ENCODE measurements at regions not wholly inside any gene's neighbourhood (a gene's known extent, or its start where the extent isn't known, plus 50 kb on each side); places are given as distances from the start of the nearest gene placed in this dataset.

DNA sequence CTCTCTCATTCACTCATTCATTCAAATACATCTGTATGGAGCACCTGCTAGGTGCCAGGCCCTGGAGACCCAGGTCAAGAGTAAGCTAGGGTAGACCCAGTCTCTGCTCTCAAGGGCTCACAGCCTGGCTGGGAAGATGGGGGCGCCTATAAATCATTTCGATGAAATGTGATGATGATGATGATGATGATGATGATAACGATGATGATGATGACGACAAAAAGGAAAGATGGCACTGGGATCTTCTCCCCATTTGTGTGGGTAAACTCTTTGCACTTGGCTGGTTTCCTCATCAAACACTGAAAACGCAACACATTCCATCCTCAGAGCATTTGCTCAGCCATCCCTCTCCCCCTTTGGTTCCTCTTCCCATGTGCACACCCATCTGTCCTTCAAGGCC, 188.0 kb upstream of the CDYL start:
- TF ChIP-seq, protein P1, sequence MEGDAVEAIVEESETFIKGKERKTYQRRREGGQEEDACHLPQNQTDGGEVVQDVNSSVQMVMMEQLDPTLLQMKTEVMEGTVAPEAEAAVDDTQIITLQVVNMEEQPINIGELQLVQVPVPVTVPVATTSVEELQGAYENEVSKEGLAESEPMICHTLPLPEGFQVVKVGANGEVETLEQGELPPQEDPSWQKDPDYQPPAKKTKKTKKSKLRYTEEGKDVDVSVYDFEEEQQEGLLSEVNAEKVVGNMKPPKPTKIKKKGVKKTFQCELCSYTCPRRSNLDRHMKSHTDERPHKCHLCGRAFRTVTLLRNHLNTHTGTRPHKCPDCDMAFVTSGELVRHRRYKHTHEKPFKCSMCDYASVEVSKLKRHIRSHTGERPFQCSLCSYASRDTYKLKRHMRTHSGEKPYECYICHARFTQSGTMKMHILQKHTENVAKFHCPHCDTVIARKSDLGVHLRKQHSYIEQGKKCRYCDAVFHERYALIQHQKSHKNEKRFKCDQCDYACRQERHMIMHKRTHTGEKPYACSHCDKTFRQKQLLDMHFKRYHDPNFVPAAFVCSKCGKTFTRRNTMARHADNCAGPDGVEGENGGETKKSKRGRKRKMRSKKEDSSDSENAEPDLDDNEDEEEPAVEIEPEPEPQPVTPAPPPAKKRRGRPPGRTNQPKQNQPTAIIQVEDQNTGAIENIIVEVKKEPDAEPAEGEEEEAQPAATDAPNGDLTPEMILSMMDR (IDR thresholded peaks at IDR 0.05; ENCODE audit: borderline replicate concordance, insufficient read depth, low read depth, low read length) = no peak
- H3K4me3 ChIP-seq (ENCODE audit: low read depth, low read length) = no peak overlapping the region

DNA sequence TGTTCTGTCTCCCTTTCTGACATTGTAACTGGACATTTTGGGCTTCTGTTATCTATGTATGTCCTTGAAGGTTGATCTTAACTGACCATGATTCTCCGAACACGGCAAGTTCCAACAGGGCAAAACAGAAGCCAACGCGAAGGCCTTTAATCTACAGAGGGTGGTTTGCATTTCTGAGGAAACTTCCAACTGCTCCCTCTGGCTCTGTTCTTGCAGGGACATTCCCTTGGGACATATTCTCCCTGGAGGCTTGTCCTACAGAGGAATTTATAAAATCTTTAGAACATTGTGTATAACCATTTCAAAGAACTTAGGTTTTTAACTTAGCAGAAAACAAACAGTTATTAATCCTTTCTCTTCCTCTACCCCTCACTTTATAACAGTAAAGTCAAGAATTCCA, 189.0 kb upstream of the CDYL start:
- H3K4me3 ChIP-seq (ENCODE audit: low read depth, low read length) = no peak overlapping the region
- TF ChIP-seq, protein P1 (IDR thresholded peaks at IDR 0.05; ENCODE audit: borderline replicate concordance, insufficient read depth, low read depth, low read length) = no peak

DNA sequence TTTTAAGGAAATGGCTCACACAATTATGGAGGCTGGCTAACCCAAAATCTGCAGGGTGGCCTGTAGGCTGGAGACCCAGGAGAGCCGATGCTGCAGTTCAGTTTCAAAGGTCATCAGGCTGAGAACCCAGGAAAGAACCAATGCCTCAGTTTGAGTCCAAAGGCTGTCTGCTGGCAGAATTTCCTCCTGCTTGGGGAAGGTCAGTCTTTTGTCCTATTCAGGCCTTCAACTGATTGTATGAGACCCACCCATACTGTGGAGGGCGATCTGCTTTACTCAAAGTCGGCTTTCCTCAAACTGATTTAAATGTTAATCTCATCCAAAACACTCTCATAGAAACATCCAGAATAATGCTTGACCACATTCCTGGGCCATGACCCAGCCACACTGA, 189.7 kb upstream of the CDYL start:
- H3K4me3 ChIP-seq (ENCODE audit: low read depth, low read length) = no peak overlapping the region
- TF ChIP-seq, protein P1 (IDR thresholded peaks at IDR 0.05; ENCODE audit: borderline replicate concordance, insufficient read depth, low read depth, low read length) = no peak

DNA sequence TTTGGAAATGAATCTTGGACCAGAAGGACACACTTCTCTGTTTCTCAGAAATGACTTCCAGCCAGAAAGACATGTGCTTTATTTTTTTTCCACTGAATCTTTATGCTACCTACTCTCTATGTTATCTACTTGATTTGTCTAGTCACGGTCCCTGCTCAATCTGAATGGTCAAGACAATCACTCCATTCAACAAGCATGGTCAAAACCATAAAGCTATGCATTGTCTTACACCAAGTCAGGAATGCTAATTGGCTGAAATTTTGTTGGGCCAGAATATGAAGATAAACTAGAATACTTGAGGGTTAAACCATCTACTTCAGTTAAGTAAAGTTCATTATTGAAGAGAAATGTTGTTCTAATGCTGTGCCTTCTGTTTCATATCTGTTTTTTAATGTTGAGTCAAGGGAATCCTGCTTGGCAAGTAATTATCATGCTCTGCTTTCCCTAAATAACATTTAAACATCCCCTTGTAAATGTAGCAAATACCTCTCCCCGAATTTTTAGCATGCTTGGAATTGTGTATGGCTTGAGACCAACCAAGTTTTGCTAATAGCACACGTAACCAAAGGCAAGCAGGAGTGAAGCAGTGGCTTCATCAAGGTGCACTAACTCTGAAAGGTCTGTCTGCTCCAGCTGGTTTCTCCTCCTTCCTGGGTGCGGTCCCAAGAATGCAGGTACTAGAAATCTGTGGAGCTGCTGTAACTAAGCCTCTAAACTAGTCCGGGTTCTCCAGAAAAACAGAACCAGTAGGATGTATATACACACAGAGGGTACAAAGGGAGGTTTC, 190.3 kb upstream of the CDYL start:
- TF ChIP-seq, protein P1 (IDR thresholded peaks at IDR 0.05; ENCODE audit: borderline replicate concordance, insufficient read depth, low read depth, low read length) = no peak

DNA sequence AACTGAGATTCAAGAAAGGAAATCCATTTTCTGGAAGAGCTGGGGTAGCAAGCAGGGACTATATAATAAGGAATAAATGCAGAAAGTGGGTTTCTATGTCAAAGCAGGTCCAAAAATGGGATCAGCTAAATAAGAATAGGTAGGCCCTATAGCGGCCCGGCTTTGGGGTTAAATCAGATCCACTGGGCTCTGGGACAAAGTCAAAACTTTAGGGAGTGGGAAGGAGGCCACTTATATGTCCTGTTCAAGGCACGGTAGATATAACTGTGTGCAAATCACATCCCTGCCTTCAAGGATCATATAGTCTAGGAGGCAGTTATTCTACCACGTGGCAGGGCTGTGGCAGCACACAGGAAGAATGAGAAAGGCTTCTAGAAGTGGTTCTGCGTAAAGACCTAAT, 191.4 kb upstream of the CDYL start:
- TF ChIP-seq, protein P1 (IDR thresholded peaks at IDR 0.05; ENCODE audit: borderline replicate concordance, insufficient read depth, low read depth, low read length) = no peak
- H3K4me3 ChIP-seq (ENCODE audit: low read depth, low read length) = no peak overlapping the region

More for the DNA sequence above, 190.3 kb upstream of the CDYL start:
- H3K4me3 ChIP-seq (ENCODE audit: low read depth, low read length) = no peak overlapping the region

- no peak overlapping the region for H3K4me3 ChIP-seq (ENCODE audit: low read depth, low read length)
- TF ChIP-seq, protein P1 (IDR thresholded peaks at IDR 0.05; ENCODE audit: borderline replicate concordance, insufficient read depth, low read depth, low read length) = no peak
Measured at GRCh38 chr6:4582506-4583417, 193.4 kb upstream of the CDYL start.

All from GM12875 (cell line).